ENCODE measurements at regions not wholly inside any gene's neighbourhood (a gene's known extent, or its start where the extent isn't known, plus 50 kb on each side); places are given as distances from the start of the nearest gene placed in this dataset.

GRCh38 chr2:120607996-120608395 lies 127.7 kb upstream of the GLI2 start:
- Histone ChIP-seq H3K36me3 (ENCODE audit: insufficient read depth) (no peaks in the 10 kb centered on the region), H3K79me2 (replicated peaks; ENCODE audit: insufficient read depth) (no peaks in the 10 kb centered on the region), H3K27ac (ENCODE audit: low read depth) (no peak overlapping the region), H3K9me2 (ENCODE audit: insufficient read depth) (0 out of 2 replicates have a peak, but pooled peaks cover 4% of the 10 kb centered on the region), H2AFZ (no peak overlapping the region), H3K4me2 (no peak overlapping the region), H3F3A (replicated peaks; ENCODE audit: low read depth) (no peaks in the 10 kb centered on the region), H4K20me1 (replicated peaks; ENCODE audit: insufficient read depth) (no peaks in the 10 kb centered on the region), H3K4me1 (ENCODE audit: insufficient read depth) (peaks cover 5% of the 10 kb centered on the region), H3K4me3 (no peak overlapping the region), H3K27me3 (ENCODE audit: insufficient read depth) (no peaks in the 10 kb centered on the region)
- H3K27me3 Mint-ChIP-seq (ENCODE audit: insufficient read depth, low read depth, poor library complexity), result peaks cover 29% of the 10 kb centered on the region
- no peaks in the 10 kb centered on the region; the same call in 1 of the 3 replicates for H3K9me3 Mint-ChIP-seq
- no peak overlapping the region for H3K4me3 Mint-ChIP-seq
- H3K27ac Mint-ChIP-seq, result no peak overlapping the region
- TF ChIP-seq EZH2 (IDR thresholded peaks at IDR 0.05; ENCODE audit: low read depth, unreplicated experiment) (no peak), POLR2AphosphoS5 (IDR thresholded peaks at IDR 0.05; ENCODE audit: low read depth) (no peak), ZNF114 (CRISPR knock-in tag; IDR thresholded peaks at IDR 0.05) (no peak), CREB1 (CRISPR knock-in tag; IDR thresholded peaks at IDR 0.05; ENCODE audit: low read depth) (no peak), EZH2phosphoT487 (IDR thresholded peaks at IDR 0.05; ENCODE audit: unreplicated experiment) (no peak), JUNB (IDR thresholded peaks at IDR 0.05; ENCODE audit: unreplicated experiment) (no peak), NANOG (IDR thresholded peaks at IDR 0.05; ENCODE audit: borderline replicate concordance) (no peak), ZNF331 (CRISPR knock-in tag; IDR thresholded peaks at IDR 0.05; ENCODE audit: low read depth) (no peak), ETS1 (IDR thresholded peaks at IDR 0.05) (no peak), STAT1 (IDR thresholded peaks at IDR 0.05; ENCODE audit: unreplicated experiment) (no peak)
- TF ChIP-seq, protein P1, sequence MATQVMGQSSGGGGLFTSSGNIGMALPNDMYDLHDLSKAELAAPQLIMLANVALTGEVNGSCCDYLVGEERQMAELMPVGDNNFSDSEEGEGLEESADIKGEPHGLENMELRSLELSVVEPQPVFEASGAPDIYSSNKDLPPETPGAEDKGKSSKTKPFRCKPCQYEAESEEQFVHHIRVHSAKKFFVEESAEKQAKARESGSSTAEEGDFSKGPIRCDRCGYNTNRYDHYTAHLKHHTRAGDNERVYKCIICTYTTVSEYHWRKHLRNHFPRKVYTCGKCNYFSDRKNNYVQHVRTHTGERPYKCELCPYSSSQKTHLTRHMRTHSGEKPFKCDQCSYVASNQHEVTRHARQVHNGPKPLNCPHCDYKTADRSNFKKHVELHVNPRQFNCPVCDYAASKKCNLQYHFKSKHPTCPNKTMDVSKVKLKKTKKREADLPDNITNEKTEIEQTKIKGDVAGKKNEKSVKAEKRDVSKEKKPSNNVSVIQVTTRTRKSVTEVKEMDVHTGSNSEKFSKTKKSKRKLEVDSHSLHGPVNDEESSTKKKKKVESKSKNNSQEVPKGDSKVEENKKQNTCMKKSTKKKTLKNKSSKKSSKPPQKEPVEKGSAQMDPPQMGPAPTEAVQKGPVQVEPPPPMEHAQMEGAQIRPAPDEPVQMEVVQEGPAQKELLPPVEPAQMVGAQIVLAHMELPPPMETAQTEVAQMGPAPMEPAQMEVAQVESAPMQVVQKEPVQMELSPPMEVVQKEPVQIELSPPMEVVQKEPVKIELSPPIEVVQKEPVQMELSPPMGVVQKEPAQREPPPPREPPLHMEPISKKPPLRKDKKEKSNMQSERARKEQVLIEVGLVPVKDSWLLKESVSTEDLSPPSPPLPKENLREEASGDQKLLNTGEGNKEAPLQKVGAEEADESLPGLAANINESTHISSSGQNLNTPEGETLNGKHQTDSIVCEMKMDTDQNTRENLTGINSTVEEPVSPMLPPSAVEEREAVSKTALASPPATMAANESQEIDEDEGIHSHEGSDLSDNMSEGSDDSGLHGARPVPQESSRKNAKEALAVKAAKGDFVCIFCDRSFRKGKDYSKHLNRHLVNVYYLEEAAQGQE (IDR thresholded peaks at IDR 0.05; ENCODE audit: unreplicated experiment), result no peak
- TF ChIP-seq, protein P2, sequence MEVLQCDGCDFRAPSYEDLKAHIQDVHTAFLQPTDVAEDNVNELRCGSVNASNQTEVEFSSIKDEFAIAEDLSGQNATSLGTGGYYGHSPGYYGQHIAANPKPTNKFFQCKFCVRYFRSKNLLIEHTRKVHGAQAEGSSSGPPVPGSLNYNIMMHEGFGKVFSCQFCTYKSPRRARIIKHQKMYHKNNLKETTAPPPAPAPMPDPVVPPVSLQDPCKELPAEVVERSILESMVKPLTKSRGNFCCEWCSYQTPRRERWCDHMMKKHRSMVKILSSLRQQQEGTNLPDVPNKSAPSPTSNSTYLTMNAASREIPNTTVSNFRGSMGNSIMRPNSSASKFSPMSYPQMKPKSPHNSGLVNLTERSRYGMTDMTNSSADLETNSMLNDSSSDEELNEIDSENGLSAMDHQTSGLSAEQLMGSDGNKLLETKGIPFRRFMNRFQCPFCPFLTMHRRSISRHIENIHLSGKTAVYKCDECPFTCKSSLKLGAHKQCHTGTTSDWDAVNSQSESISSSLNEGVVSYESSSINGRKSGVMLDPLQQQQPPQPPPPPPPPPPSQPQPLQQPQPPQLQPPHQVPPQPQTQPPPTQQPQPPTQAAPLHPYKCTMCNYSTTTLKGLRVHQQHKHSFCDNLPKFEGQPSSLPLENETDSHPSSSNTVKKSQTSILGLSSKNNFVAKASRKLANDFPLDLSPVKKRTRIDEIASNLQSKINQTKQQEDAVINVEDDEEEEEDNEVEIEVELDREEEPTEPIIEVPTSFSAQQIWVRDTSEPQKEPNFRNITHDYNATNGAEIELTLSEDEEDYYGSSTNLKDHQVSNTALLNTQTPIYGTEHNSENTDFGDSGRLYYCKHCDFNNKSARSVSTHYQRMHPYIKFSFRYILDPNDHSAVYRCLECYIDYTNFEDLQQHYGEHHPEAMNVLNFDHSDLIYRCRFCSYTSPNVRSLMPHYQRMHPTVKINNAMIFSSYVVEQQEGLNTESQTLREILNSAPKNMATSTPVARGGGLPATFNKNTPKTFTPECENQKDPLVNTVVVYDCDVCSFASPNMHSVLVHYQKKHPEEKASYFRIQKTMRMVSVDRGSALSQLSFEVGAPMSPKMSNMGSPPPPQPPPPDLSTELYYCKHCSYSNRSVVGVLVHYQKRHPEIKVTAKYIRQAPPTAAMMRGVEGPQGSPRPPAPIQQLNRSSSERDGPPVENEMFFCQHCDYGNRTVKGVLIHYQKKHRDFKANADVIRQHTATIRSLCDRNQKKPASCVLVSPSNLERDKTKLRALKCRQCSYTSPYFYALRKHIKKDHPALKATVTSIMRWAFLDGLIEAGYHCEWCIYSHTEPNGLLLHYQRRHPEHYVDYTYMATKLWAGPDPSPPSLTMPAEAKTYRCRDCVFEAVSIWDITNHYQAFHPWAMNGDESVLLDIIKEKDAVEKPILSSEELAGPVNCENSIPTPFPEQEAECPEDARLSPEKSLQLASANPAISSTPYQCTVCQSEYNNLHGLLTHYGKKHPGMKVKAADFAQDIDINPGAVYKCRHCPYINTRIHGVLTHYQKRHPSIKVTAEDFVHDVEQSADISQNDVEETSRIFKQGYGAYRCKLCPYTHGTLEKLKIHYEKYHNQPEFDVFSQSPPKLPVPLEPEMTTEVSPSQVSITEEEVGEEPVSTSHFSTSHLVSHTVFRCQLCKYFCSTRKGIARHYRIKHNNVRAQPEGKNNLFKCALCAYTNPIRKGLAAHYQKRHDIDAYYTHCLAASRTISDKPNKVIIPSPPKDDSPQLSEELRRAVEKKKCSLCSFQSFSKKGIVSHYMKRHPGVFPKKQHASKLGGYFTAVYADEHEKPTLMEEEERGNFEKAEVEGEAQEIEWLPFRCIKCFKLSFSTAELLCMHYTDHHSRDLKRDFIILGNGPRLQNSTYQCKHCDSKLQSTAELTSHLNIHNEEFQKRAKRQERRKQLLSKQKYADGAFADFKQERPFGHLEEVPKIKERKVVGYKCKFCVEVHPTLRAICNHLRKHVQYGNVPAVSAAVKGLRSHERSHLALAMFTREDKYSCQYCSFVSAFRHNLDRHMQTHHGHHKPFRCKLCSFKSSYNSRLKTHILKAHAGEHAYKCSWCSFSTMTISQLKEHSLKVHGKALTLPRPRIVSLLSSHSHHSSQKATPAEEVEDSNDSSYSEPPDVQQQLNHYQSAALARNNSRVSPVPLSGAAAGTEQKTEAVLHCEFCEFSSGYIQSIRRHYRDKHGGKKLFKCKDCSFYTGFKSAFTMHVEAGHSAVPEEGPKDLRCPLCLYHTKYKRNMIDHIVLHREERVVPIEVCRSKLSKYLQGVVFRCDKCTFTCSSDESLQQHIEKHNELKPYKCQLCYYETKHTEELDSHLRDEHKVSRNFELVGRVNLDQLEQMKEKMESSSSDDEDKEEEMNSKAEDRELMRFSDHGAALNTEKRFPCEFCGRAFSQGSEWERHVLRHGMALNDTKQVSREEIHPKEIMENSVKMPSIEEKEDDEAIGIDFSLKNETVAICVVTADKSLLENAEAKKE (CRISPR knock-in tag; IDR thresholded peaks at IDR 0.05), result no peak
- TF ChIP-seq, protein P3, sequence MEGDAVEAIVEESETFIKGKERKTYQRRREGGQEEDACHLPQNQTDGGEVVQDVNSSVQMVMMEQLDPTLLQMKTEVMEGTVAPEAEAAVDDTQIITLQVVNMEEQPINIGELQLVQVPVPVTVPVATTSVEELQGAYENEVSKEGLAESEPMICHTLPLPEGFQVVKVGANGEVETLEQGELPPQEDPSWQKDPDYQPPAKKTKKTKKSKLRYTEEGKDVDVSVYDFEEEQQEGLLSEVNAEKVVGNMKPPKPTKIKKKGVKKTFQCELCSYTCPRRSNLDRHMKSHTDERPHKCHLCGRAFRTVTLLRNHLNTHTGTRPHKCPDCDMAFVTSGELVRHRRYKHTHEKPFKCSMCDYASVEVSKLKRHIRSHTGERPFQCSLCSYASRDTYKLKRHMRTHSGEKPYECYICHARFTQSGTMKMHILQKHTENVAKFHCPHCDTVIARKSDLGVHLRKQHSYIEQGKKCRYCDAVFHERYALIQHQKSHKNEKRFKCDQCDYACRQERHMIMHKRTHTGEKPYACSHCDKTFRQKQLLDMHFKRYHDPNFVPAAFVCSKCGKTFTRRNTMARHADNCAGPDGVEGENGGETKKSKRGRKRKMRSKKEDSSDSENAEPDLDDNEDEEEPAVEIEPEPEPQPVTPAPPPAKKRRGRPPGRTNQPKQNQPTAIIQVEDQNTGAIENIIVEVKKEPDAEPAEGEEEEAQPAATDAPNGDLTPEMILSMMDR (conservative IDR thresholded peaks at IDR 0.05; ENCODE audit: low read depth in 2 of 2), result no peak
- no peak for ATAC-seq
- peaks cover 35% of the 10 kb centered on the region for H3K4me1 Mint-ChIP-seq
- no peaks in the 10 kb centered on the region for H3K36me3 Mint-ChIP-seq (ENCODE audit: low read depth)
- no peak for DNase-seq (ENCODE audit: low spot score)
